Lower leg skin (tissue), 3 donors: ENCODE measurements at regions not wholly inside any gene's neighbourhood (a gene's known extent, or its start where the extent isn't known, plus 50 kb on each side); places are given as distances from the start of the nearest gene placed in this dataset.

ENCODE experiments used
- CTCF ChIP-seq, 3 donors: fragments of 450-650 bp; IDR thresholded peaks; one replicate each; pipeline ENCODE4 v1.5.1; 2016; ENCODE audit warnings: antibody characterized with exemption in 3 of 3, mild to moderate bottlenecking in 3 of 3, moderate library complexity in 2 of 3
- POLR2A ChIP-seq, 2 donors: fragments of 450-650 bp; IDR thresholded peaks; one replicate each; pipeline ENCODE4 v1.6.1; 2016 to 2017; ENCODE audit warnings: antibody characterized with exemption in 2 of 2, mild to moderate bottlenecking in 1 of 2, moderate library complexity in 1 of 2

GRCh38 chr14:34183478-34183877 is 232.6 kb upstream of the EGLN3 start:
- TF ChIP-seq CTCF (IDR thresholded peaks at IDR 0.05) (no peak), POLR2A (IDR thresholded peaks at IDR 0.05) (no peak)
